Small intestine (tissue), 7 donors: ENCODE measurements at regions not wholly inside any gene's neighbourhood (a gene's known extent, or its start where the extent isn't known, plus 50 kb on each side); places are given as distances from the start of the nearest gene placed in this dataset.

ENCODE experiments used
- DNase-seq, 2 donors: peaks; one replicate each; pipeline versions ENCODE4 v3.0.0 to v3.0.0-alpha.2; 2013
- FAIRE-seq: peaks from 2 replicates; lab custom pipeline; 2012; peaks lifted over from hg19 to GRCh38; lab: Jason Lieb, UNC
- H3K27ac ChIP-seq, 3 donors: one replicate each; pipeline ENCODE4 v1.5.1; 2013; ENCODE audit warnings: low read length in 2 of 3, mild to moderate bottlenecking in 2 of 3, control low read depth in 1 of 3, inconsistent platforms in 1 of 3, low read depth in 1 of 3, moderate library complexity in 1 of 3
- H3K27me3 ChIP-seq, 3 donors: one replicate each; pipeline ENCODE4 v1.6.1; 2013; ENCODE audit warnings: low read length in 3 of 3, inconsistent platforms in 1 of 3; ENCODE audit not compliant: control insufficient read depth in 3 of 3, insufficient read depth in 3 of 3
- H3K36me3 ChIP-seq, 3 donors: one replicate each; pipeline ENCODE4 v1.6.1; 2013; ENCODE audit warnings: low read length in 3 of 3, inconsistent platforms in 1 of 3, low read depth in 1 of 3, mild to moderate bottlenecking in 1 of 3, moderate library complexity in 1 of 3; ENCODE audit not compliant: control insufficient read depth in 3 of 3, insufficient read depth in 2 of 3
- H3K4me1 ChIP-seq, 3 donors: one replicate each; pipeline ENCODE4 v1.6.1; 2013; ENCODE audit warnings: low read length in 2 of 3, inconsistent platforms in 1 of 3, low read depth in 1 of 3, mild to moderate bottlenecking in 1 of 3, moderate library complexity in 1 of 3; ENCODE audit not compliant: control insufficient read depth in 3 of 3, insufficient read depth in 2 of 3
- H3K4me3 ChIP-seq, 3 donors: one replicate each; pipeline ENCODE4 v1.5.1; 2013; ENCODE audit warnings: low read length in 3 of 3, control low read depth in 1 of 3, inconsistent platforms in 1 of 3, low read depth in 1 of 3, mild to moderate bottlenecking in 1 of 3, moderate library complexity in 1 of 3
- H3K9me3 ChIP-seq, 2 donors: one replicate each; pipeline ENCODE4 v1.6.1; 2013; ENCODE audit warnings: low read depth in 1 of 2, low read length in 1 of 2; ENCODE audit not compliant: control insufficient read depth in 2 of 2, insufficient read depth in 1 of 2
- WGBS, 3 donors: extraction: QIAGEN DNeasy Blood & Tissue Kit; methylation state at CpG; one replicate each; pipeline ENCODE4 v1.1.7; 2013; 5-methylcytosine and 5-hydroxymethylcytosine counted together
- donor health status: healthy with polysubstance abuse.
- donor health status: control.
- donor health status: control.
- donor health status: Bipolar disorder and iron deficiency.
- donor health status: healthy.

GRCh38 chr16:79267146-79267545 lies 333.4 kb downstream of the MAF start:
- H3K27me3 ChIP-seq: no peaks in the 10 kb centered on the region
- H3K27ac ChIP-seq: no peak overlapping the region
- no peaks in the 10 kb centered on the region for H3K4me1 ChIP-seq
- WGBS, 3 donors: 88 to 93% (median 90%) methylated on average over 6 of the region's 6 CpGs
- H3K36me3 ChIP-seq: no peaks in the 10 kb centered on the region
- H3K4me3 ChIP-seq: no peak overlapping the region
- no peak for FAIRE-seq
- no peaks in the 10 kb centered on the region for H3K9me3 ChIP-seq
- DNase-seq: no peak

- H3K4me1 ChIP-seq: peaks cover 0 to 3% (median 0%) of the 10 kb centered on the region in 3 donors
- FAIRE-seq (no peak), DNase-seq (no peak)
- no peaks in the 10 kb centered on the region for H3K27me3 ChIP-seq
- no peaks in the 10 kb centered on the region for H3K9me3 ChIP-seq
- H3K27ac ChIP-seq: no peak overlapping the region
- no peak overlapping the region for H3K4me3 ChIP-seq
- no peaks in the 10 kb centered on the region for H3K36me3 ChIP-seq
- WGBS, 3 donors: 68 to 82% (median 76%) methylated on average over 4 of the region's 4 CpGs
Observed at GRCh38 chr16:79265701-79266100, 334.8 kb downstream of the MAF start.

- 81 to 90% (median 85%) methylated on average over 5 of the region's 5 CpGs for WGBS, 3 donors
- H3K27ac ChIP-seq: no peak overlapping the region
- no peaks in the 10 kb centered on the region for H3K36me3 ChIP-seq
- no peak for FAIRE-seq
- no peaks in the 10 kb centered on the region for H3K9me3 ChIP-seq
- no peaks in the 10 kb centered on the region for H3K27me3 ChIP-seq
- no peak overlapping the region for H3K4me3 ChIP-seq
- H3K4me1 ChIP-seq: peaks cover 0 to 3% (median 0%) of the 10 kb centered on the region in 3 donors
- no peak for DNase-seq
Observed at GRCh38 chr16:79265196-79265595, 335.3 kb downstream of the MAF start.

- no peaks in the 10 kb centered on the region for H3K27me3 ChIP-seq
- DNase-seq: no peak
- H3K4me3 ChIP-seq: no peak overlapping the region
- H3K4me1 ChIP-seq: peaks cover 0 to 3% (median 0%) of the 10 kb centered on the region in 3 donors
- no peaks in the 10 kb centered on the region for H3K9me3 ChIP-seq
- no peak for FAIRE-seq
- WGBS, 3 donors: 78 to 85% (median 82%) methylated on average over 6 of the region's 6 CpGs
- no peak overlapping the region for H3K27ac ChIP-seq
- no peaks in the 10 kb centered on the region for H3K36me3 ChIP-seq
Observed at GRCh38 chr16:79264237-79265109, 336.1 kb downstream of the MAF start.

- H3K27me3 ChIP-seq: no peaks in the 10 kb centered on the region
- H3K27ac ChIP-seq: no peak overlapping the region
- no peak for FAIRE-seq
- WGBS, 3 donors: 92 to 95% (median 93%) methylated on average over 3 of the region's 3 CpGs
- H3K36me3 ChIP-seq: no peaks in the 10 kb centered on the region
- DNase-seq: no peak
- no peak overlapping the region for H3K4me3 ChIP-seq
- H3K9me3 ChIP-seq: no peaks in the 10 kb centered on the region
- peaks cover 0 to 3% (median 0%) of the 10 kb centered on the region in 3 donors for H3K4me1 ChIP-seq
Observed at GRCh38 chr16:79263425-79263824, 337.1 kb downstream of the MAF start.
